GM19328 (cell line): ENCODE measurements at regions not wholly inside any gene's neighbourhood (a gene's known extent, or its start where the extent isn't known, plus 50 kb on each side); places are given as distances from the start of the nearest gene placed in this dataset.

ENCODE experiments used
- ATAC-seq: cut with Tn5 transposase; IDR thresholded peaks from one replicate; pipeline ENCODE4 v1.9.1; 2021; ENCODE audit warnings: mild to moderate bottlenecking, moderate library complexity; ENCODE audit not compliant: unreplicated experiment

DNA sequence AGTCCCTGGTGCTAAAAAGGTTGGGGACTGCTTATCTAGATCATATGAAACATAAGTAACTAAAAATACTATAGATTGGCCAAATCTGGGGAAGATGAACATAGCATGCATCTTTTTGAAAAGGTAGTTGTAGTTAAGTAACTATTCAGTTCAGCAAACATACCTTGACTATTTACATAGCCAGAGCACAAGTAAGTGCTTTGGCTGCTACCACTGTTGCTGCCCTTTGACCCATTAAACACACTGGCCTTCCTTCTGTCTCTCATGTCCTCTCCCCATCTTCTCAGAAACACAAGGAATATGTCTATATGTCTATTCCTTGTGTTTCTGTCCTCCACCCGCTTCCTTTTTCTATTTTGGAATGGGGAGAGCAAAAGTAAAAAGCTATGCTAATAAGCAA lies 87.9 kb upstream of the SPRY1 start:
- ATAC-seq: no peak

DNA sequence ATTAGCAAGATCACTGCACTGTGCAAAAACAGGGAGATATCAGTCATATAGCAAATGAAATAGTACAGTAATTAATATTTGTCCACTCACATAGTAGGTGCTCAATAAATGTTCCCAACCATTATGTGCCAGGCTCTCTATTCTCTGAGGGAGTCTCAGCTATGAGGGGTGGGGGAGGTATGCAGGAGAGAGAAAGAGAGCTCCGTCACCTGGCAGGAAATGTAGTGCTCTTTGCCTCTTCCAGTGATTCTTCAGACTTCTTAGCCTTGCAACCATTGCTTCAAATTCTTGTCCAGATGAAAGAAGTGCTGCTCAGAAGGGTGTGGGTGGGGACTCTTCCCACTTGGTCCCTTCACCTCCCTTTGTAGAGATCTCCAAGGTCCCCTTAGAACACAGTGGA lies 84.5 kb upstream of the SPRY1 start:
- ATAC-seq: no peak

DNA sequence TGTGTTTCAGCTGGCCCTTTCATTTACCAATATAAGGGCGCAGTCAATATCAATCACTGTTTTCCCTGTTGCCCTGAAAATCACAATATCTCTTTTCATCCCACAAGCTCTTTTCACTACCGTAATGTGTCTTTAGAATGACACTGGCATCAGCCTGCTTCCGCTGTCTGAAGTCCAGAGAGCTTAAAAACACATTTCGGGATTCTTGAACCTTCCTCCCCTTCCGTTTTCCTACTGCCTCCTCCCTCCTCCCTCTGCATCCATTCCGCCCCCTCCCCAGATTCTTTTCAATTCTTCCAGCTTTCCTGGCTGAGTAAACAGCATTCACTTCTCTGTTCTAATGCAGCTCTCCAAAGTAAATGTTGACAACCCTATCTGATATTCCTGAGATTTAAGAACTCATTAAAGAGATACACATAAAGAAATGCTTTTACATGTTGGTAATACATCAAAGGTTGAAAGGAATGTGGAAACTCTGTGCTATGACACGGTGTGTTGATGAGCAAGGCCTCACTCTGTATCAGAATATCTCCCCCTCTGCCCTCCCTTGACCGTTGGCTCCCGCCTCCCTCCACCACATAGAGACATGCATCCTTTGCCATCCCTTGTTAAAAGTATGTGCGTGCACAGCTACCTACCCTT lies 83.5 kb upstream of the SPRY1 start:
- no peak for ATAC-seq

- no peak for ATAC-seq
These were observed 81.0 kb upstream of the SPRY1 start for GRCh38 chr4:123315617-123316016.

GRCh38 chr4:123317211-123317610 lies 79.4 kb upstream of the SPRY1 start:
- ATAC-seq: no peak

- ATAC-seq: no peak
These were observed 77.0 kb upstream of the SPRY1 start for GRCh38 chr4:123319639-123320038.

- ATAC-seq: no peak
These were observed 72.6 kb upstream of the SPRY1 start for GRCh38 chr4:123323998-123324397.

- peak; percentile 96 for ATAC-seq
These were observed 71.3 kb upstream of the SPRY1 start for GRCh38 chr4:123325241-123325681.

GRCh38 chr4:123327346-123327745 lies 69.2 kb upstream of the SPRY1 start:
- ATAC-seq: no peak

- ATAC-seq: no peak
These were observed 68.7 kb upstream of the SPRY1 start for GRCh38 chr4:123327846-123328429.

DNA sequence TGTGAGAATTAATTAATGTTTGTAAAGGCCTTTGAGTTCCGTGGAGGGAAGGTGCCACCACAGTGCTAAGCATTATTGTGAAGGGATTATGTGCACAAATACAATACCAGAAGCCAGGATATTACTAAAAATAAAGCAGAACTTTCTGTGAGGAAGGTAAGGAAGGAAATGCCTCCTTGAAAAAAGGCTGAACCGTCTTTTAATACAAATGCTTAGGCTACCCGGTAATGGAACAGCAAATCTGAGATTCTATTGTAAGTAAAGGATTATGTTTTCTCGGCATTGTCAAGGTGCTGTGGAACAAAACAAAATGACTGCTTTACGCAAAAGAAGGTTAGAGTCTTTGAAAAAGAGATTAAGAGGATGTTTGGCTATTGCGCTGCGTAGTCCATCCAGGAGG lies 57.9 kb upstream of the SPRY1 start:
- no peak for ATAC-seq

- ATAC-seq: no peak
These were observed 56.9 kb upstream of the SPRY1 start for GRCh38 chr4:123339507-123340380.

GRCh38 chr4:123340381-123340701 lies 56.3 kb upstream of the SPRY1 start:
- no peak for ATAC-seq

- ATAC-seq: no peak
These were observed 54.1 kb upstream of the SPRY1 start for GRCh38 chr4:123342498-123342897.

DNA sequence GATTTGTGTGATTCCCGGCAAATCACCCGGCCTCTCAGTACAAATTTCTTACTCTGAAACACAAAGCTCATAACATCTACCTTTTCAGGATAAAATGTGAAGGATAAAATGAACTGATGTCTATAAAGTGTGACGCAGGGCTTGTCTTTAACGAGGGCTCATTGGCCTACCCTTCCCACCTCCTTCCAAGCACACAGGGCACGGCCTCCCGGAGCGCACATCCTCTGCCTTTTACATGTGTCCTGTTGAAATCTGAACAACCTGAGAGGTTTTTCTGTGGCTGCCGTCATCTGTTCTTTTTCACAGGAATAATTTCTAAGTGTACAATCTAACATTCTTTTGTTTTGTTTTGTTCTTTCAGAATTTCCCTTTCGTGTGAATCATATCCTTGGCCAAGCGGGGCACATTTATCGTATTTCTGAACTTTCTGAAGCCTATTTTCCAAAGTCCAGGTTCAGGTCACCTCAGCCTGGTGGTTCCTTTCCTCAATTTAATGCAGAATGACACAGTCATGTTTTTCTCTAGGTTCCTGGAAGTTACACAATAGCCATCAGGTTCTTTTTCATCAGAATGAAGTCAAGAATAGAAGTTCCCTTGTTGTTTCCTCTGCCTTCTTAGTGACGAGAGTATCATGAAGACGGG lies 53.1 kb upstream of the SPRY1 start:
- no peak for ATAC-seq

- no peak for ATAC-seq
These were observed 51.3 kb upstream of the SPRY1 start for GRCh38 chr4:123345137-123345934.

DNA sequence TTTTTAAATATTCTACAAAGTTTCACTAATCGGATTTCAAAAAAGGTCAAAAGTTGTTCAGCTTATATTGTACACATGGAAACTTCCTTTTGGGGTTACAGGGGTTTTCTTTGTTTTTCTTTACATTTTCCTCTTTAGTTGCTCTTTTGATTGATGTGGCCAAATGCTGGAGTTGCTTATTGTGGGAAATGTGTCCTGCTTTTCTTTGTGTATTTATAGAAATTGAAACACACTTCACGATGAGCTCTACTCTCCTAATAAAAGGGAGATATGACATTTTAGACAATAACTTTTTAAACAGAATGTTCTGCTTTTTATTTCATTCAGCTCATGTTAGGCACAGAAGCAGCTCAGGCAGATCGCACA lies 50.7 kb upstream of the SPRY1 start:
- no peak for ATAC-seq

DNA sequence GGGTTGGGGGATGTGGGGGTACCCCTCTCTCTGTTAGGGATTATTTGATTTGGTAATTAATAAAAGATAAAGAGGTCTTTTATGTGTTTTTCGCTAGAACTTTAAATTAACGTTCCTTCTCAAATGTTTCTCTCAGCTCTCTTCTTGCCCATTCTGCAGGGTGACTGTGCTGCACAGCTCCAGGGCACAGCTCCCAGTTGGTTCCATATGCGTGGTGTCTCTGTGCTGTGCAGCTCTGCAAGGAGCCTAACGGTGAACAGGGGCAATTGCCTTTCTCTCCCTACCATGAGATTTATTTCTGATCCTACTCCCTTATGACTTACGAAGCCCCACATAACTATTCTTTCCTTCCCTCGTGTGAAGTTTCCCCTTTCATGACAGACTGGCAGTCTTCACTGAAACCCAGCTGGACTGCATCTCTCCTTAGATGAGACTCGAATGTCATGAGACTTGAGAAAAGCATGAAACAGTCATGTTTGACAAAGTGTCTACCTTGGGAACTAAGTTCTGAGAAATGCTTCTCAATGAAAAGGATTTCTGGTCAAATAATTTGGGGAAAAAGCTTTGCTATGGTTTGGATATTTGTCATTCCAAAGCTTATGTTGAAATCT lies 50.2 kb upstream of the SPRY1 start:
- ATAC-seq: no peak
